Natural killer cell treated with Interleukin-12 subunit alpha and Interleukin-12 subunit beta and Interleukin-15 and Interleukin-18, amount 100 ng/mL, for 72 hours (primary cell): ENCODE measurements at regions not wholly inside any gene's neighbourhood (a gene's known extent, or its start where the extent isn't known, plus 50 kb on each side); places are given as distances from the start of the nearest gene placed in this dataset.

Experiments used
- ATAC-seq, 2 donors: fragments of 150-1000 bp; cut with Tn5 transposase in 1 of 2; sonication (Bioruptor Pico), chemical (Tn5 transposase) in 1 of 2; 2 replicates each; pipeline ENCODE4 v1.10.0; 2021
- DNase-seq: peaks from one replicate; pipeline ENCODE4 v3.0.0; 2022; ENCODE audit warnings: low spot score
- H3K27ac Mint-ChIP-seq, 2 donors: 1 replicate in 1 of 2; 2 replicates in 1 of 2; pipeline ENCODE4 v1.8.0; 2022; ENCODE audit warnings: mixed read lengths in 2 of 2, mild to moderate bottlenecking in 1 of 2, moderate library complexity in 1 of 2
- H3K27me3 Mint-ChIP-seq, 2 donors: 1 replicate in 1 of 2; 2 replicates in 1 of 2; pipeline ENCODE4 v1.8.0; 2022; ENCODE audit warnings: mixed read lengths in 2 of 2
- H3K36me3 Mint-ChIP-seq: one replicate; pipeline ENCODE4 v1.8.0; 2022; ENCODE audit warnings: mixed read lengths
- H3K4me1 Mint-ChIP-seq, 2 donors: 1 replicate in 1 of 2; 2 replicates in 1 of 2; pipeline ENCODE4 v1.8.0; 2022; ENCODE audit warnings: low read depth in 2 of 2, mixed read lengths in 2 of 2, mild to moderate bottlenecking in 1 of 2
- H3K4me3 Mint-ChIP-seq: one replicate; pipeline ENCODE4 v1.8.0; 2022; ENCODE audit warnings: mixed read lengths
- H3K9me3 Mint-ChIP-seq: 2 replicates; pipeline ENCODE4 v1.8.0; 2022; ENCODE audit warnings: mixed read lengths

DNA sequence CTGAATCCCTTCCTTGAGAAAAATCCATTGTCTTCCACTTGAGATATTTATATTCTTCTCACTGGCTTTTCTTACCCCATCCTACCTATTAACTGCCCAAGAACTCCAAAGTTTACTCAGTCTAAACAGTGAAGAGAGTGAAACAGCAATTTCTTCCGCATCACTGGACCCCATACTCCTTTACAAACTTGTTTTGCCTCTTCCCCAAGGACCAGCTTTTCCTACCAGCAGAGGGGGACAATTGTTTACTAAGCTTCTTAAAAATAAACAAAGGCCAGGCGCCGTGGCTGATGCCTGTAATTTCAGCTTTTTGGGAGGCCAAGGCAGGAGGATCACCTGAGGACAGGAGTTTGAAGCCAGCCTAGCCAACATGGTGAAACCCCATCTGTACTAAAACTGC, 52.0 kb downstream of the LRATD1 start:
- no peaks in the 10 kb centered on the region for H3K27me3 Mint-ChIP-seq
- no peaks in the 10 kb centered on the region for H3K4me1 Mint-ChIP-seq
- no peak overlapping the region for H3K4me3 Mint-ChIP-seq
- ATAC-seq (no peak), DNase-seq (no peak)
- no peaks in the 10 kb centered on the region for H3K36me3 Mint-ChIP-seq
- H3K9me3 Mint-ChIP-seq, result peaks cover 9% of the 10 kb centered on the region
- H3K27ac Mint-ChIP-seq, result no peak overlapping the region

DNA sequence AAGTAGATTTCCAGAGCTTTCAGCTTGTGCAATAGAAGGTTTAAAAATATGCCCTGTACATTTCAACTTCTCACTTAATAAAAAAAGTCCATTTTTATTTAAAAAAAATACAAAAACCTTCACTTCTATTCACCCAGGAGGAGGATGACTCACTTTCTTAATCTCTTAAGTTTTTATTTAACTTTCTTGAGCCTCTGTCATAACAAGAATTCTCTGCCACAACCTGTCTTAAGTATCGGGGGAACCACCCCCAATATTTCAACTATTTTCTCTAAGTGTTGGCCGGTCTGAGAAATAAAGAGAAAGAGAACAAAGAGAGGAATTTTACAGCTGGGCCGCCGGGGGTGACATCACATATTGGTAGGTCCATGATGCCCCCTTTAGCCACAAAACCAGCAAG, 58.4 kb downstream of the LRATD1 start:
- no peaks in the 10 kb centered on the region for H3K4me1 Mint-ChIP-seq
- DNase-seq (no peak), ATAC-seq (no peak)
- H3K4me3 Mint-ChIP-seq, result no peak overlapping the region
- peaks cover 11% of the 10 kb centered on the region for H3K9me3 Mint-ChIP-seq
- no peaks in the 10 kb centered on the region for H3K27me3 Mint-ChIP-seq
- H3K36me3 Mint-ChIP-seq, result no peaks in the 10 kb centered on the region
- H3K27ac Mint-ChIP-seq, result no peak overlapping the region

DNA sequence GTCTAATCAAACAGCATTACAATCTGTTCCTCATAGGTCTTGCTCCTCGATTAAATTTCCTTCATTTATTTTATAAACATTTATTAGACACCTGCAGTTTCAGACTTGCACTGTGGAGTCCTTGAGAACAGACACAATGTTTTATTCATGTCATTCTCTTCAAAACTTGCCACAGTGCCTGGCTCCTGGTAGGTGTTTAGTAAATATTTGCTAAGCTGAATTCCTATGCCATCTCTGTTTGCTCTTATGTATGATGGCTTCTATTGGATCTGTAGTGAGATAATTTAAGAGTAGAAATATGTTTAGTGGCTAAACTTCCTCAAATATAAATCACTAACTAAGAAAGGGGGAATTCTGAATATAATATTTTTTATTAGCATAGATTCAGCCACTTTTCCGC, 61.4 kb downstream of the LRATD1 start:
- Mint-ChIP-seq H3K27me3 (no peaks in the 10 kb centered on the region), H3K4me3 (no peak overlapping the region), H3K4me1 (no peaks in the 10 kb centered on the region), H3K27ac (no peak overlapping the region), H3K9me3 (peaks cover 15% of the 10 kb centered on the region), H3K36me3 (no peaks in the 10 kb centered on the region)
- DNase-seq, result no peak
- ATAC-seq, result no peak

DNA sequence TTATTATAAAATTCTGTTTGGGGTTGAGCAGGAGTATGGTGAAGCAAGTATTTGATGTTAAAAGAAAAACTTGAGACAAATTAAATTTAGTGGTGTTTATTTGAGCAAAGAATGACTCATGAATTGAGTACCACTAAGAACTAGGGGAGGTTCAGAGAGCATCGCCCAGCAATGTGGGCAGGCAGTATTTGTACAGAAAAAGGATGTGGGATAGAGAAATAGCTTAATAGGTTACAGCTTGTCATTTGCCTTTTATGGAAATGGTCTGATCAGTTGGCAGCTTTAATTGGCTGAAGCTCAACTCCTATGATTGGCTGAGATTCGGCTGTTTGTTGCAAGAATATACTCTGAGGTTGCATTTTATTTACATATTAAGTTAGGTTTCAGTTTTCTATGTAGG, 68.2 kb downstream of the LRATD1 start:
- no peak overlapping the region for H3K4me3 Mint-ChIP-seq
- no peak overlapping the region for H3K27ac Mint-ChIP-seq
- DNase-seq, result no peak
- ATAC-seq, result no peak
- H3K4me1 Mint-ChIP-seq, result no peaks in the 10 kb centered on the region
- H3K27me3 Mint-ChIP-seq, result no peaks in the 10 kb centered on the region
- H3K9me3 Mint-ChIP-seq, result peaks cover 11% of the 10 kb centered on the region
- no peaks in the 10 kb centered on the region for H3K36me3 Mint-ChIP-seq

DNA sequence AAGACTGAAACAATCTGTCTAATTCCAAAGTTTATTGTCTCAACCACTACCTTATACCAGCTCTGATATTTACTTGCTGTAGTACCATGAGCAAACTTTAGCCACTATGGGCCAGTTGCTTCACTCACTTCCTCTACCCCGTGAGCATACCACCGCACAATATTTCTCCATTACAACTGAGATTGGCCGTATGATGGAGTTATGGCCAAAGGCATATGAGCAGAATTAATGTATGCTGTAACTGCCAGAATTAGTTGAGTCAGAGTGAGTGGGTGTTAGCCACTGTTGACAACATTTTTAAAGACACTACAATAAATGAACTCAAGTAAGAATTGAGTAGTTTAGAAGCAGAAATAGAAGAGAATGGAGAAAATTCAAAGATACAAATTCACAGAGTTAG, 69.7 kb downstream of the LRATD1 start:
- ATAC-seq, result no peak
- no peak overlapping the region for H3K27ac Mint-ChIP-seq
- no peaks in the 10 kb centered on the region for H3K36me3 Mint-ChIP-seq
- peaks cover 10% of the 10 kb centered on the region for H3K9me3 Mint-ChIP-seq
- no peaks in the 10 kb centered on the region for H3K4me1 Mint-ChIP-seq
- DNase-seq, result no peak
- no peaks in the 10 kb centered on the region for H3K27me3 Mint-ChIP-seq
- no peak overlapping the region for H3K4me3 Mint-ChIP-seq

DNA sequence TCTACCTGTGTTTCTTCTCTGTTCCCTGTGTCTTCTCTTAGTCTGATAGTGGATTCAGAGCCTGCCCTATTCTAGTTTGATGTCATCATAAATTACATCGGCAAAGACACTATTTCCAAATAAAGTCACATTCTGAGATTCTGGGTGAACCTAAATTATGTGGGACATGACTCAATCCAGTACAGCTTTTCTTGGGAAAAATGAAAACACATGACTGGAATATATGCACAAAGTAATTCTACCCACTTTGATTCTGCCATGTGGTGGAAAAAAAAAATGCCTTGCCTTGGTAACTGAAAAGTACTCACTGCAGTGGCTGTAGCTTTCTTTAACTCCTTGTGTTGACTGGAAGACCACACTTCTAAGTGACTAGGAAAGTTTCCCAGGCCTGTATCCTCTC, 73.7 kb downstream of the LRATD1 start:
- Mint-ChIP-seq H3K4me1 (no peaks in the 10 kb centered on the region), H3K36me3 (no peaks in the 10 kb centered on the region), H3K9me3 (peaks cover 4% of the 10 kb centered on the region), H3K4me3 (no peak overlapping the region), H3K27ac (no peak overlapping the region), H3K27me3 (no peaks in the 10 kb centered on the region)
- no peak for ATAC-seq
- DNase-seq, result no peak

DNA sequence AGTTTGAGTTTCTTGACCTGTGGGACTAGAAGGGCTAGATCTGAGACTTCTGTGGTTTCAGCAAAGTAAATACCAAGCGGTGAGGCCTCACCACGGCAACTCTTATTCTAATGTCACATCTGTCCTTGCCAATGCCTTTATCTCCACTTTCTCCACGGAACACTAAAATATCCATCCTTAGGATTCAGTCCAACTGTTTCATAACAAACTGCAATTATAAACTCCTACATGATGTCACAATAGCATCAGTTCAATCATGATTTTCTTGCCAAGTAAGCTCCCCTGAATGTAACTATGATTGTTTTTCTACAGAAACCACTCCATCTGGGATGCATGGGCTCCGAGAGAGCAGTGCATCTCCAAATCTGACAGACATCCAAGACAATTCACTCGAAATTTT, 79.6 kb downstream of the LRATD1 start:
- Mint-ChIP-seq H3K4me1 (no peaks in the 10 kb centered on the region), H3K4me3 (no peak overlapping the region), H3K27me3 (no peaks in the 10 kb centered on the region), H3K27ac (no peak overlapping the region), H3K36me3 (no peaks in the 10 kb centered on the region), H3K9me3 (peaks cover 11% of the 10 kb centered on the region)
- DNase-seq (no peak), ATAC-seq (no peak)

DNA sequence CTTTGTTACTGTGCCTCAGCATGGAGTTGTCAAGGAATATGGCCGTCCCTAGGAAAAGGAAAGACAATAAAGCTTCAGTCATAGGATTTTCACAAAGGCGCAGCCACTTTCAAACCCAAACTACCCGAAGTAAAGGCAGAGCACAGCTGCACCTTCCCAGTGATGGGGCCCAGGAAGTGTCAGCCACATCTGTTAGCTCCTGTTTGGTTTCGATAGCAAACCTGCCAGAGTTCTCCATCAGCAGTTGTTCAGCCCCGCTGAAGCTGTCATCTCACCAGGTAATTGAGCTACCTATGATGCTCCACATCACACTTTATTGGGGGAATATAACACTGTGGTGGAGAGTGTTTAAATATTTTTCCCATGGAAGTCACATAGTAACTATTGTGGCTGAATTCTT, 80.7 kb downstream of the LRATD1 start:
- no peaks in the 10 kb centered on the region for H3K27me3 Mint-ChIP-seq
- H3K36me3 Mint-ChIP-seq, result no peaks in the 10 kb centered on the region
- no peak overlapping the region for H3K27ac Mint-ChIP-seq
- peaks cover 14% of the 10 kb centered on the region for H3K9me3 Mint-ChIP-seq
- no peaks in the 10 kb centered on the region for H3K4me1 Mint-ChIP-seq
- no peak for DNase-seq
- no peak for ATAC-seq
- H3K4me3 Mint-ChIP-seq, result no peak overlapping the region

DNA sequence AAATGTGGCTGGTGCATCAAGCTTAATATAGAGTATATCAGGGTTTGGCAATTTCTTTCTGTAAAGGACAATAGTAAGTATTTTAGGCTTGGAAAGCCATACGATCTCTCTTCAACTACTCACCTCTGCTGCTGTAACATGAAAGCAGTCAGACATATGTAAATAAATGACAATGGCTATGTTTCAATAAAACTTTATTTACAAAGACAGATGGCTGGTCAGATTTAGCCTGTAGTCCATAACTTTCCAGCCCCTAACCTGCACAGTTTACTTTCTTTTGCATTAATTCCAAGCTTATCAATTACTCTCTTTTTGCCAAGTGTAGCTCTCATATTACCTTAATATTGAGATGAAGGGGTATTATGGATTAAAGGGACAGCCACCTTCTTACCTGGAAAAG, 83.1 kb downstream of the LRATD1 start:
- Mint-ChIP-seq H3K27ac (no peak overlapping the region), H3K4me3 (no peak overlapping the region), H3K36me3 (no peaks in the 10 kb centered on the region), H3K27me3 (no peaks in the 10 kb centered on the region), H3K9me3 (peaks cover 17% of the 10 kb centered on the region), H3K4me1 (no peaks in the 10 kb centered on the region)
- DNase-seq (no peak), ATAC-seq (no peak)

DNA sequence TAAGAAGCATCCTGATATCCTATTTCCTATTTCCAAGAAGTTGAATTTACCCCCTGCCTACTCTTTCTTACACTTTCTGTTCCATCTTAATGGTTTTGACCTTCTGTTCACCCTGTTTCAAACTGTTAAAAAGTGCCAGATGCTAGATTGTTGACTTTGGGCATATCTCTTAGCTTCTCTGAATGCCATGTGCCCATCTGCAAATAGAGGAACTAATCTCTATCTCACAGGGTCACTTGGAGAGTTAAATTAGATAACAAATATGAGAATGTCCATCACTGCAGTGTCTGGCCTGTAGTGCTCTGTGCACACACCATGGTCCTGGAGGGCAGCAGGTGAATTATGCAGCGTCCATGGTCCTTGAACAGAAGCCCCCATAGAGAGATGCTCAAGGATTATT, 83.8 kb downstream of the LRATD1 start:
- no peaks in the 10 kb centered on the region for H3K27me3 Mint-ChIP-seq
- H3K4me3 Mint-ChIP-seq, result no peak overlapping the region
- no peak overlapping the region for H3K27ac Mint-ChIP-seq
- no peaks in the 10 kb centered on the region for H3K36me3 Mint-ChIP-seq
- peaks cover 17% of the 10 kb centered on the region for H3K9me3 Mint-ChIP-seq
- no peaks in the 10 kb centered on the region for H3K4me1 Mint-ChIP-seq
- DNase-seq (no peak), ATAC-seq (no peak)

DNA sequence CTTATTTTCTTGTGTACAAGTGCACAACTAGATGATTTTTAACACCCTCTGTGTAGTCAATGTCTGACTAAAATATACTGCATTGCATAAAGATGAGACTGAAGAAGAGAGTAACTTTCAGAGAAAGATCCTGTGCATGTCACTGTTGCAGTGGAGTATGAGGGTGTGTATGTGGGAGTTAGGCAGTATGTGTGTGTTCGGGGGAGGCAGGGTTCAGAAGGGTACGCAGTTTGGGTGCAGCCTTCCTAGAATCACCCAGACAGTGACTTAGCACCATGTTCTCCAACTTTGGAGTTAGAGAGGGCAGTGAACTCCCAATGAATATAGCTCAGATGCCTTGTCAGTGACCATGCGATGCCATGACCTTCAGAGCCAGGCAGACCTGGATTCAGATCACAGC, 84.6 kb downstream of the LRATD1 start:
- no peaks in the 10 kb centered on the region for H3K4me1 Mint-ChIP-seq
- peaks cover 15% of the 10 kb centered on the region for H3K9me3 Mint-ChIP-seq
- H3K36me3 Mint-ChIP-seq, result no peaks in the 10 kb centered on the region
- no peak overlapping the region for H3K27ac Mint-ChIP-seq
- ATAC-seq, result no peak
- no peak for DNase-seq
- no peak overlapping the region for H3K4me3 Mint-ChIP-seq
- H3K27me3 Mint-ChIP-seq, result no peaks in the 10 kb centered on the region

DNA sequence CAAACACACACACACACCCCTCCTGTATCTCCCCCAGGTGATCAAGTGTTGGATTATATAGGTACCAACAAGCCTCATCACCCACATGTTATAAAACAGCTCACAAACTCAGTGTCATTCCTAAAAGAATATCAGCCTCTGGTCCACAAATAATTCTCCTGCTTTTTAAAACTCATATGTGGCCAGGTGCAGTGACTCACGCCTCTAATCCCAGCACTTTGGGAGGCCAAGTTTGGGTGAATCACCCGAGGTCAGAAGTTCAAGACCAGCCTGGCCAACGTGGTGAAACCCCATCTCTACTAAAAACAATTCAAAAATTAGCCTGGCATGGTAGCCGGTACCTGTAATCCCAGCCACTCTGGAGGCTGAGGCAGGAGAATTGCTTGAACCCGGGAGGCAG, 87.8 kb downstream of the LRATD1 start:
- Mint-ChIP-seq H3K27ac (no peak overlapping the region), H3K9me3 (peaks cover 10% of the 10 kb centered on the region), H3K36me3 (no peaks in the 10 kb centered on the region), H3K27me3 (no peaks in the 10 kb centered on the region), H3K4me3 (no peak overlapping the region), H3K4me1 (no peaks in the 10 kb centered on the region)
- DNase-seq (no peak), ATAC-seq (no peak)

DNA sequence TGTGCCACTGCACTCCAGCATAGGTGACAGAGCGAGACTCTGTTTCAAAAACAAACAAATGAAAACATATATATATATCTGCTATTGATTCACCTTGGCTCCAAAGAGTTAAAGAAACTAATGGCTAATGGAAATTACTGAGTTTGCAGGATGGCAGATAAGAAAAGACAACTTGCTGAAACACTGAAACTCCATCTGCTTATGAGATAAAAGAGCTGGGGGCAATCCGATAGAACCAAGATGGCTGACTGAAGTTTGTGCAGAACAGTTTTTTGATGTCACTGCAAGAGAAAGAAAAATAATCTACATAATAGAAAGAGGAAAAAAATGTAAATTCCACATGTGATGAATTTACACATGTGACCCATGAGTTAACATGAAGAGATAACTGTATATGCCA, 88.2 kb downstream of the LRATD1 start:
- DNase-seq (no peak), ATAC-seq (no peak)
- Mint-ChIP-seq H3K4me3 (no peak overlapping the region), H3K4me1 (no peaks in the 10 kb centered on the region), H3K36me3 (no peaks in the 10 kb centered on the region), H3K27me3 (no peaks in the 10 kb centered on the region), H3K9me3 (peaks cover 10% of the 10 kb centered on the region), H3K27ac (no peak overlapping the region)

DNA sequence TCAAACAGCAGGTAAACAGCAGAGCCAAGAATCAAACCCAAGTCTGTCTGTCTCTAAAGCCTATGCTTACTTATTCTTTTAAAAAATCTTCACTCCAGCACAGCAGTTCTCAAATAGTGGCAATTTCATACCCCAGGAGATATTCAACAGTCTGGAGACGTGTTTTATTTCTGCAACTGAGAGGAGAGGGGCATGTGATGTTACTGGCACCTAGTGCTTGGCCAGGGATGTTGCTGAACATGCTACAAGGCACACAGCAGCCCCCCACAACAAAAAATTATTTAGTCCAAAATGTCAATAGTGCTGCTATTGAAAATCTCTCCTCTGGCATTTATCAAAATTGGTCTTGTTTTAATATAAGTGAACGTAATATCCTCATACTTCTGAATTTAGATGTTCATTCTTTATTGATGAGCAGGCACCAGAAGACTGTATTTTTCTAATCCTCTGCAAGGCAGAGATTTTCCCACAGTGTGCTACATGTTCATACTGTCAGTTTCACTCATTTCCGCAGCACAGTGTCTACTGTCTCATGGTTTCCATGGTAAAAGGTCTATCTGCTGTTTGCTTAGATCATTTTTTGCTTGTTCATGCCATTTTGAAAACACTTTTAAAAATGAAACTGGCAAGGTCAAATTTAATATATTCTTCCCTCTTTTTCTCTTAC, 90.5 kb downstream of the LRATD1 start:
- ATAC-seq (no peak), DNase-seq (no peak)
- H3K4me1 Mint-ChIP-seq, result no peaks in the 10 kb centered on the region
- H3K9me3 Mint-ChIP-seq, result peaks cover 7% of the 10 kb centered on the region
- H3K36me3 Mint-ChIP-seq, result no peaks in the 10 kb centered on the region
- no peak overlapping the region for H3K27ac Mint-ChIP-seq
- H3K4me3 Mint-ChIP-seq, result no peak overlapping the region
- H3K27me3 Mint-ChIP-seq, result no peaks in the 10 kb centered on the region

DNA sequence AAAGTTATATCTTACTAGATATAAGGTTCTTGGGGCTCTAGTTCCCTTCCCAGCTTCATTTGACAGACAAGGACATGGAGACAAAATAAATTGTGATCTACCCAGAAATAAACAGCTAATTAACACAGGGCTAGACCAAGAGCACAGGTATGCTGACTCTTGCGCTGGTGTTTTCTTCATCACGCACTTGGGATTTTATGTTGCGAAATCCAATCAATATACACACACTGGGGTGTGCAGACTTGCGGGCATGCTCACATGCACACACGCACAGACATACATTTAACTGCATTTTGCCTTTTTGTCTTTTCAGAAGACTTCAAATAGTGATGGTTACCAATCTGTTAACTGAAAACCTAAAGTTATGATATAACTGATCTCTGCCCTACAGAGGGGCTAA, 91.2 kb downstream of the LRATD1 start:
- Mint-ChIP-seq H3K27ac (no peak overlapping the region), H3K27me3 (no peaks in the 10 kb centered on the region), H3K4me1 (no peaks in the 10 kb centered on the region), H3K4me3 (no peak overlapping the region), H3K36me3 (no peaks in the 10 kb centered on the region), H3K9me3 (peaks cover 10% of the 10 kb centered on the region)
- DNase-seq (no peak), ATAC-seq (no peak)
